Left hindlimb (tissue), 1 donor: ENCODE measurements at regions not wholly inside any gene's neighbourhood (a gene's known extent, or its start where the extent isn't known, plus 50 kb on each side); places are given as distances from the start of the nearest gene placed in this dataset.
A peak's percentile ranks its signal among the peaks of the same experiment; 100 is the strongest.
"Not testable (repeated sequence)": the region's sequence is repeated elsewhere in the genome, so short reads cannot be mapped to it uniquely, and the experiment has no call there.

Experiments
- DNase-seq: peaks from one replicate; pipeline ENCODE4 v3.0.0-alpha.2; 2018

DNA sequence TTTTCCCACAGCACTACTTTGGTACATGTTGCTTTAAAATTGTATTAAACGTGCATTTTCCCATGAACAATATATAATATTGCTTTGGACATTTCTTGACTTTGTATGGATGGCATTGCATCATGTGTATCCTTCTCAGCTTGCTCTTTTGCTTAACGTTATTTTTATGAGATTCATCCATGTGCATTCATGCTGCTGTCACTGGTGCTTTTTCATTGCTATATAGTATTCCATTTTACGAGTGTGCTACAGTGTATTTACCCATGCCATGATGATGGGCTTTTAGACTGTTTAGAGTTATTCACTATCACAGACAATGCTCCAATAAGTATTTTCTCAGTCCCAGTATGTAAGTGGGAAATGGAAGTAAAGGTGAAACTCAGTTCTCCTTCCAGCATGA, 195.2 kb upstream of the COX10 start:
- DNase-seq = no peak

GRCh38 chr17:13874817-13875216, 194.5 kb upstream of the COX10 start:
- DNase-seq = no peak

DNA sequence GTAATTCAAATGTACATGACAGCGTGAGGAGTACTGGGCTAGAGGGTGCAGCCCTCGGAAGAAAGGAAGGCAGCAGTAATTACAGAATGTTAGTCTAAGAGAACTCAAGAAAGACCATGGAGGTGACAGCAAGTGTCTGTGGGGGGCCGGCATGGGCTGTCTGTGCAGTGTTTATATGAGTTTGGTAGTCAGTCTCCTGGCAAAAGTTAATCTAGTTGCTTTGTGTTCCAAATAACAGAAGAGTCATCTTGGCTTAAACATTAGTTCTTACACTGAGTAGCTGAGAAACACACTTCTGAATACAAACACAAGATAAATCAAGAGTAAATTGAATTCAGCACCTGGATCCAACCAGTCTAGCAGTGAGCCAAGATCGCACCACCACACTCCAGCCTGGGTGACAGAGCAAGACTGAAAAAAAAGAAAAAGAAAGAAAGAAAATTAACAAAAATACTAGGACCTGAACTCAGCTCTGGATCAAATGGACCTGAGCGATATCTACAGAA, 189.3 kb upstream of the COX10 start:
- no peak for DNase-seq

GRCh38 chr17:13883659-13884058, 185.6 kb upstream of the COX10 start:
- no peak for DNase-seq

DNA sequence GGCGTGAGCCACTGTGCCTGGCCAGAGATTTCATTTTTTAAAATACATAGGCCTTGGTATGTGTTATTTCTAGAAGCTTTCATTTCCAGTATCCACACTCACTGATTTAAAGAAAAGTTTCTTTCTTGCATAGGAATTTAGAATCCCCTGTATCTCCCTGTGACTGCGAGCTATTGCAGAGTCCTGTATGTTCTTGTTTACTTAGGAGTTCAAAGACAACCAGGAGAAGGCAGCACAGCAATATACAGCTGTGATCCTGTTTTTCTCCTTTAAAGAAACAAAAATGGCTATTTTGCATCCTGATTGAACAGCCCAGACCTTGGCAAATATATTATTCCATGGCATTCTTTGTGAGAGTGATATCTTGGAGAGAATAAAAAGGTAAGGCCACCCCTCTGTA, 185.0 kb upstream of the COX10 start:
- no peak for DNase-seq

- DNase-seq = no peak
Observed at GRCh38 chr17:13885550-13885949, 183.8 kb upstream of the COX10 start.

DNA sequence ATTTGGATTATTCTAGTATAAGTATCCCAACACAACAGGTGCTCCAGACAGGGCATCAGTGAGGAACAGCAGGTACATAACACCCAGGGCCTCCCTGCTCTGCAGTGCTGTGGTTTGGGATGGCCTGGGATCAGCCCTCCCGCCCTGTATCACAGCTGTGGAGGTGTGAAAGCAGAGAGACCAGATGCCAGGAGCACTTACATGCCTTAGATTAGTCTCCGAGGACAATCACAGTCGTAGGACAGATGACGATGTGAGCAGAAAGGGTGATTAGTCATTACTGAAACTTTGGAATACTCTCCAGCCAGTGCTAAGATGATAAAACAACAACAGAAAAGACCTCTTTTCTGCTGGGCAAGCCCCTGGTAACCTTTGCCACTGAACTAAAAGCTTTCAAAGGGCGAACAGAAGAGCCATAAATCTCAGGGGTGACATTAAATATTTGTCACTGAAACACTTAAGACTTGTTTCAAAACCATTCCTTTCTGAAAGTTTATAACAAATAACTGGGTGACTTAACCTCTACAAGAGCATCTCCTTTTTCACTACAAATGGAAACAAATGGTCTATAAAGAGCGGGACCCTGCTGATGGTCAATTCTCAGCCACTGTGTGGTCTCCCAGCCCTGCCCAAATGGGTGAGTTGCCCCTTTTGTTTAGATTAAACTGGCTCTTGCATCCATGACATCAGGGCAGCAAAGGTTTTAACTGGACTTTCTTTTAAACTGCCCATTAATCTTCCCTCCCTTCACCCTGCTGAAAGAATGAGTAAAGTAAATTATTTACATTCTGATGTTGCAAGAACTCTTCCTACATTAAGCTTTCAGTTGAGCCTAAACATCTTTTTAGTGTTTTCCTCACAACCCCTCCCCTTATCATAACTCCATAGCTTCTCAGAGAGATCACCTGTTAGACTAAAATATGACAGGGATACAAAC, 183.1 kb upstream of the COX10 start:
- no peak for DNase-seq

GRCh38 chr17:13888056-13888609, 181.2 kb upstream of the COX10 start:
- DNase-seq = no peak

DNA sequence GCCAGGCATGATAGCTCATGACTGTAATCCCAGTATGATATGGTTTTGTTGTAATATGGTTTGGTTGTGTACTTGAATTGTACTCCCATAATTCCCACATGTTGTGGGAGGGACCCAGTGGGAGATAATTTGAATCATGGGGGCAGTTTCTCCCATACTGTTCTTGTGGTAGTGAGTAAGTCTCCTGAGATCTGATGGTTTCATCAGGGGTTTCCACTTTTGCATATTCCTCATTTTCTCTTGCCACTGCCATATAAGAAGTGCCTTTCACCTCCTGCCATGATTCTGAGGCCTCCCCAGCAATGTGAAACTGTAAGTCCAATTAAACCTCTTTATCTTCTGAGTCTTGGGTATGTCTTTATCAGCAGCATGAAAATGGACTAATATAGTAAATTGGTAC, 160.3 kb upstream of the COX10 start:
- DNase-seq = not testable (repeated sequence)

DNA sequence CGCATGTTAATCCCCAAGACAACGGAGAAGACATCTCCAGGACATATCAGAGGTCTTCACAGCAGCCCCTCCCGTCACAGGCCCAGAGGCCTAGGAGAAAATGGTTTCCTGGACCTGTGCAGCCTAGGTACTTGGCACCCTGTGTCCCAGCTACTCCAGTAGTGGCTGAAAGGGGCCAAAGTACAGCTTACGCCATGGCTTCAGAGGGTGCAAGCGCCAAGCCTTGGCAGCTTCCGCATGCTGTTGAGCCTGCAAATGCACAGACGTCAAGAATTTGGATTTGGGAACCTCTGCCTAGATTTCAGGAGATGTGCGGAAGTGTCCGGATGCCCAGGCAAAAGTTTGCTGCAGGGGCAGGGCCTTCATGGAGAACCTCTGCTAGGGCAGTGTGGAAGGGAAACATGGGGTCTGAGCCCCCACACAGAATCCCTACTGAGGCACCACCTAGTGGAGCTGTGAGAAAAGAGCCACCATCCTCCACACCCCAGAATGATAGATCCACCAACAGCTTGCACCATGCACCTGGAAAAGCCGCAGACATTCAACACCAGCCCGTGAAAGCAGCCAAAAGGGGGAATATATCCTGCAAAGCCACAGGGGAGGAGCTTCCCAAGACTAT, 159.3 kb upstream of the COX10 start:
- no peak for DNase-seq

GRCh38 chr17:13917634-13918033, 151.7 kb upstream of the COX10 start:
- no peak for DNase-seq

DNA sequence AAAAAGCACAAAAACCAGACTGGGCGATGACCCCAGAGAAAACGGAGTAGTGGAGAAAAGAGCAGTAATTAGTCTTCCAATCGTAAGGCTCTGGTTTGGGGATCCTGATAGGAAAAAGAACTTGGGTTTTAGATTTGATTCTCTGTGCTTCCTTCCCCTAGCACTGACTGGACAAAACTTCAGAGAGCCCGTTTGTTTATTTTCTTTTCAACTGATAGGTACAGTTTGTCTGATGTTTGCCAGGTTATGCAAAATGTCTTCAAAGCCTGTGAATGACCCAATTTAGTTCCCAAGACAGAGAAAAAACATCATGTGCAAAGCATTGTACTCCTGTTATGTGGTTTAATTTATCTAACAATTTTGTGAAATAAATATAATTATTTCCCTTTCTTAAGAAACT, 151.1 kb upstream of the COX10 start:
- no peak for DNase-seq

DNA sequence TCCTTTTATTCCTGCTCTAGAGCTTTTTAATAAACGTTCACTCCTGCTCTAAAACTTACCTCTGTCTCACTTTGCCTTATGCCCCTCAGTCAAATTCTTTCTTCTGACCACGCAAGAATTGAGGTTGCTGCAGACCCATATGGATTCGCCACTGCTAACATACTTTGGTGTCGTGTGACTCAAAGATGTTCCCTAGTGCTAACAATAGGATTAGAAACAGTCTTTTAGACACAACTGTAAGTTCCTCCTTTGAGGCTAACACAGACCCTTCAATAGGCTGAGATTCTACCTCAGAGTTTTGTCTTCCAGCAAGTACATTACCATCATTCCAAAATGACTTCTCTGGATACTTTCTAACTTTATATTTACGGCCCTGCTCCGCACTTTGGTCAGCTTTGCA, 149.5 kb upstream of the COX10 start:
- no peak for DNase-seq

- DNase-seq = no peak
Observed at GRCh38 chr17:13920413-13920812, 148.9 kb upstream of the COX10 start.

GRCh38 chr17:13921841-13922776, 147.2 kb upstream of the COX10 start:
- DNase-seq = no peak

DNA sequence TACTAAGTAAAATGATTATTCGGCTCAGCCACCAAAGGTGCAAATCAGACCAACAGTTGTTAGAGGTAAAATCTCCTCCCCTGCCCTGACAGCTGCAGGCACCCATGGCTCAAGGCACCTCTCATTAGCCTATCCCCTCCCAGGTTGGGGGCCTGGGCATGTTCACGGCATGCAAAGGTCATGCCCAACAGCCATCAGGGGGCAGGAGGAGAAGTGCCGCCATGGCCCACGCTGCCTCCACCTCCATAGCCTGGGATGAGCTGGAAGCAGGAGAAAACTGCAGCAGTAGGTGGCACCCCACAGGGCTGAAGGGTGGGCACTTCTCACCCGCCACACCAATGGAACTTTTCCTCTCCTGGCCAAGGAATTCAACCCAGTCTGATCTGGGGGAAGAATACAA, 146.4 kb upstream of the COX10 start:
- no peak for DNase-seq

DNA sequence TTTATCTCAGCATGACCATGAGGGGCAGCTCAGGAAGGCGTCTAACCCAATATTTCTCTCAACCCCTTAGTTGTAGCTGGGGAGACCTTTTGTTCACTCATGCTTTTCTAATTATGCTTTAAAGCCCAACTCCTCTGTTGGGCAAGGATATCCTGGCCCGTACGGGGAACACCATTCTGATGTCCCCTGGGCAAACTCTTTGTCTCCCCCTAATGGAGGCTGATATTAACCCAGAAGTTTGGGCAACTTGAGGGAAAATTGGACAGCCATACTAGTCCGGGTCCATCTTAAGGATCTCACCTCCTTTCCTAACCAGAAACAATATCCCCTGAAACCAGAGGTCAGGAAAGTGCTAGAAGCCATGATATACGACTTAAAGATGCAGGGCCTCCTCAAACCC, 143.7 kb upstream of the COX10 start:
- DNase-seq = no peak

DNA sequence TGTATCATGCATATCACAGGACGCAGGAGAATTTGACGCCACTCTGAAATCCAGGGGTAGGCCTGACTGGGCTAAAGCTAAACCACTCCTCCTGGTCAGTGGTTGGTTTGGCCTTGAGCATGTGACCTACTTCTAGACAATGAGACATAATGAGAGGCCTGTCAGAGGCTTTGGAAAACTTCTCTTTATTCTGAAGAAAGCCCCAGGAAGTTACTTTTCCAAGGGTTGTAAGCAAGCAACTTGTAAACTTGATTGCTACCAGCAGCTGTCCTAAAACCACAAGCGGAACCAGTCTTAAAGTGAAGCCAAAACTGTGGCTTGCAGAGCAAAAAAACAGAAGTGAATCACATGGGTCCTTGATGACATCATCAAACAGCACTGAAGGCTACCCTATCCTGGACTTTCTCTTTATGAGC, 138.2 kb upstream of the COX10 start:
- DNase-seq = peak; percentile 45

DNA sequence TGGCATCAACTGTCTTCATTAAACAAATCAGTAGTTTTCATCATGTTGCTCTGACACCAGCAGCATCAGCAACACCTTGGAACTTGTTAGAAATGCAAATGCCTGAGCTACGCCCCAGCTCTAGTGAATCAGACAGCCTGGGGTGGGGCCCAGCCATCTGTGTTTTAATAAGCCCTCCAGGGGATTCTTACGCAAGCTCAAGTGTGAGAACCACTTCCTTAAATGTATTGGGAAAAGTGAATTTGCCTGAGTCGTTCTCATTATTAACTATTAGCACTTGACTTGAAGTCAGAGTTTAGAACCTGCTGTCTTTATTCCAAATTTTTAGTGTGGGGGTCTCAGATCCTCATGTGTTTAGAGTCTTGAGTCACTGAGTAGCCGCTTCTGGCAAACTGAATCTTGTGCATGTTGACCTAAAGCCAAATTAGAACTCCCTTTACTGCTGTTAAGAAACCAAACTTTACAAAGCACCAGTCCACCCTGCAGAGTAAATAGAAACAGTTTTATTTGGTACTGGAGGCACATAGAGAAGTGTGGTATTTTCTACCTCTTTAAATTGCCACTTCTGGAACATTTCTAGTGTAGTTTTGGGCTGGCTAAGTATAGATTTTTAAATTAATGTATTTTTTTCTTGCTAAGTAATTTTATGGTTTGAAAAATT, 137.4 kb upstream of the COX10 start:
- peak; percentile 51 for DNase-seq

GRCh38 chr17:13933441-13934276, 135.6 kb upstream of the COX10 start:
- no peak for DNase-seq

- no peak for DNase-seq
Observed at GRCh38 chr17:13939222-13939621, 130.1 kb upstream of the COX10 start.
